ENCODE measurements at regions not wholly inside any gene's neighbourhood (a gene's known extent, or its start where the extent isn't known, plus 50 kb on each side); places are given as distances from the start of the nearest gene placed in this dataset.

- DNase-seq, result no peak
Observed at GRCh38 chr4:181647396-181648147, 595.6 kb upstream of the TENM3 start.

GRCh38 chr4:181650033-181650825 lies 593.0 kb upstream of the TENM3 start:
- DNase-seq, result no peak

- DNase-seq, result no peak
Observed at GRCh38 chr4:181656748-181657147, 586.5 kb upstream of the TENM3 start.

- DNase-seq, result no peak
Observed at GRCh38 chr4:181659202-181659601, 584.0 kb upstream of the TENM3 start.

- no peak for DNase-seq
Observed at GRCh38 chr4:181659876-181660275, 583.3 kb upstream of the TENM3 start.

- DNase-seq, result no peak
Observed at GRCh38 chr4:181661090-181661489, 582.1 kb upstream of the TENM3 start.

- DNase-seq, result no peak
Observed at GRCh38 chr4:181661923-181662322, 581.3 kb upstream of the TENM3 start.

- no peak for DNase-seq
Observed at GRCh38 chr4:181662383-181662782, 580.8 kb upstream of the TENM3 start.

- DNase-seq, result no peak
Observed at GRCh38 chr4:181670506-181670905, 572.7 kb upstream of the TENM3 start.

GRCh38 chr4:181671672-181672071 lies 571.5 kb upstream of the TENM3 start:
- no peak for DNase-seq

GRCh38 chr4:181672751-181673150 lies 570.5 kb upstream of the TENM3 start:
- no peak for DNase-seq

- DNase-seq, result no peak
Observed at GRCh38 chr4:181674315-181674875, 568.8 kb upstream of the TENM3 start.

GRCh38 chr4:181676546-181676945 lies 566.7 kb upstream of the TENM3 start:
- DNase-seq, result no peak

- DNase-seq, result no peak
Observed at GRCh38 chr4:181677201-181677600, 566.0 kb upstream of the TENM3 start.

GRCh38 chr4:181677621-181678020 lies 565.6 kb upstream of the TENM3 start:
- no peak for DNase-seq

GRCh38 chr4:181679754-181680153 lies 563.4 kb upstream of the TENM3 start:
- DNase-seq, result no peak

GRCh38 chr4:181682367-181683047 lies 560.7 kb upstream of the TENM3 start:
- DNase-seq, result no peak

- no peak for DNase-seq
Observed at GRCh38 chr4:181684310-181684709, 558.9 kb upstream of the TENM3 start.

GRCh38 chr4:181685461-181685860 lies 557.7 kb upstream of the TENM3 start:
- no peak for DNase-seq

- DNase-seq, result no peak
Observed at GRCh38 chr4:181685911-181686310, 557.3 kb upstream of the TENM3 start.

- DNase-seq, result no peak
Observed at GRCh38 chr4:181687116-181687515, 556.1 kb upstream of the TENM3 start.

- DNase-seq, result no peak
Observed at GRCh38 chr4:181688432-181688831, 554.8 kb upstream of the TENM3 start.

GRCh38 chr4:181688872-181689271 lies 554.3 kb upstream of the TENM3 start:
- DNase-seq, result no peak
